ENCODE measurements at regions not wholly inside any gene's neighbourhood (a gene's known extent, or its start where the extent isn't known, plus 50 kb on each side); places are given as distances from the start of the nearest gene placed in this dataset.
"Not testable (repeated sequence)": the region's sequence is repeated elsewhere in the genome, so short reads cannot be mapped to it uniquely, and the experiment has no call there.

GRCh38 chr11:87639753-87640364, 535.4 kb downstream of the RAB38 start:
- Histone ChIP-seq H3K4me3 (no peak overlapping the region), H3K27ac (no peak overlapping the region), H3K4me1 (replicated peaks in 1 of 2) (peaks cover 0 to 6% of the 10 kb centered on the region in 2 donors)
- ATAC-seq (replicated peaks in 6 of 8): peak in 7 of 8 experiments; percentile 74 to 98 (median 89)
- in situ Hi-C loops (cut with MboI; ENCODE audit: low pct_unique_long_range_greater_than_20kb in 2 of 9, low sequenced_read_pairs in 9 of 9, unreplicated experiment in 9 of 9): no loop called here
- WGBS, 10 experiments: 0 to 67% (median 0%) methylated on average over 1 of the region's 1 CpG; no CpG with 5 or more reads in 2 of the 10 experiments

GRCh38 chr11:87635001-87635400, 540.2 kb downstream of the RAB38 start:
- Histone ChIP-seq H3K4me1 (replicated peaks in 1 of 2) (peaks cover 0 to 3% of the 10 kb centered on the region in 2 donors), H3K27ac (no peak overlapping the region), H3K4me3 (no peak overlapping the region)
- ATAC-seq (replicated peaks in 6 of 8): no peak
- 29 to 100% (median 85%) methylated on average over 2 to 5 of the region's 5 CpGs for WGBS, 10 experiments
- in situ Hi-C loops (cut with MboI; ENCODE audit: low pct_unique_long_range_greater_than_20kb in 2 of 9, low sequenced_read_pairs in 9 of 9, unreplicated experiment in 9 of 9): no loop called here

GRCh38 chr11:87634331-87634730, 540.9 kb downstream of the RAB38 start:
- Histone ChIP-seq H3K4me3 (no peak overlapping the region), H3K27ac (no peak overlapping the region), H3K4me1 (replicated peaks in 1 of 2) (no peaks in the 10 kb centered on the region)
- in situ Hi-C loops (cut with MboI; ENCODE audit: low pct_unique_long_range_greater_than_20kb in 2 of 9, low sequenced_read_pairs in 9 of 9, unreplicated experiment in 9 of 9): no loop called here
- no peak for ATAC-seq (replicated peaks in 6 of 8)
- WGBS, 10 experiments: 0 to 100% (median 40%) methylated on average over 1 to 3 of the region's 3 CpGs; no CpG with 5 or more reads in 1 of the 10 experiments

DNA sequence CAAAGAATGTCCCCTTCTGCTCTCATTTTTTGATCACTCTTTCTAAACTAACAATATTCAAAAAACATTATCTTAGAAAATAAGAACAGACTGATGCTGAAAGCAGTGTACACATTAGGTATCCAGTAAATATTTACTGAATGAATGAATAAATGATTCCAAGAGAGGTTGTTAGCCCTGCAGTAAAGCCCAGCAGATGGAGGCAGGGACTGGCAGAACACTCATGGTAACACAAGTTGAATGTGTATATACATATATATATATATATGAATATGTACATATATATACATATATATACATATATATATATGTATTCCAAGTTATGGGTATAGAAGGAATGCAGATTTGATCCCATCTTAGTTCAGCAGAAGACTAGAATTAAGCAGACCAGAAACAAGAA, 546.3 kb downstream of the RAB38 start:
- no peak overlapping the region for H3K27ac ChIP-seq
- in situ Hi-C loops (cut with MboI; ENCODE audit: low pct_unique_long_range_greater_than_20kb in 2 of 9, low sequenced_read_pairs in 9 of 9, unreplicated experiment in 9 of 9): no loop called here
- H3K4me1 ChIP-seq (replicated peaks in 1 of 2): peaks cover 0 to 2% of the 10 kb centered on the region in 2 donors

GRCh38 chr11:87628026-87628580, 547.1 kb downstream of the RAB38 start:
- Histone ChIP-seq H3K4me3 (no peak overlapping the region), H3K4me1 (replicated peaks in 1 of 2) (peaks cover 0 to 5% of the 10 kb centered on the region in 2 donors), H3K27ac (no peak overlapping the region)
- WGBS, 10 experiments: 0 to 100% (median 70%) methylated on average over 1 to 5 of the region's 5 CpGs; no CpG with 5 or more reads in 1 of the 10 experiments
- in situ Hi-C loops (cut with MboI; ENCODE audit: low pct_unique_long_range_greater_than_20kb in 2 of 9, low sequenced_read_pairs in 9 of 9, unreplicated experiment in 9 of 9): no loop called here
- peak in 1 of 8 experiments; percentile 65 for ATAC-seq (replicated peaks in 6 of 8)

More for the DNA sequence above, 546.3 kb downstream of the RAB38 start:
- ATAC-seq (replicated peaks in 6 of 8): peak in 1 of 8 experiments; percentile 59
- H3K4me3 ChIP-seq: no peak overlapping the region

DNA sequence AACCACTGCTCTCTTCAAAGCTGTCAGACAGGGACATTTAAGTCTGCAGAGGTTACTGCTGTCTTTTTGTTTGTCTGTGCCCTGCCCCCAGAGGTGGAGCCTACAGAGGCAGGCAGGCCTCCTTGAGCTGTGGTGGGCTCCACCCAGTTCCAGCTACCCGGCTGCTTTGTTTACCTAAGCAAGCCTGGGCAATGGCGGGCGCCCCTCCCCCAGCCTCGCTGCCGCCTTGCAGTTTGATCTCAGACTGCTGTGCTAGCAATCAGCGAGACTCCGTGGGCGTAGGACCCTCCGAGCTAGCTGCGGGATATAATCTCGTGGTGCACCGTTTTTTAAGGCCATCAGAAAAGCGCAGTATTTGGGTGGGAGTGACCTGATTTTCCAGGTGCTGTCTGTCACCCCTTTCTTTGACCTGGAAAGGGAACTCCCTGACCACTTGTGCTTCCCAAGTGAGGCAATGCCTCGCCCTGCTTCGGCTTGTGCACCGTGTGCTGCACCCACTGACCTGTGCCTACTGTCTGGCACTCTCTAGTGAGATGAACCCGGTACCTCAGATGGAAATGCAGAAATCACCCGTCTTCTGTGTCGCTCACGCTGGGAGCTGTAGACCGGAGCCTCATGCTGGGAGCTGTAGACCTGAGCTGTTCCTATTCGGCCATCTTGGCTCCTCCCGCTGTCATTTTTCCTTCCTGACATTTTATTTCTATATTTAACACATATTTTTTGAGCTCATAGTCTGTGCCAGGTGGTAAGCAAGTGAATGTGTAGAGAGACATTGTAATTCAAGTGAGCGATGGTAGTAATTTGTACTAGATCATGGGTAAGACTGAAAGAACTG, 551.5 kb downstream of the RAB38 start:
- 34 to 86% (median 61%) methylated on average over 1 to 8 of the region's 24 CpGs; no CpG with 5 or more reads in 4 of the 10 experiments for WGBS, 10 experiments
- H3K4me1 ChIP-seq (replicated peaks in 1 of 2); H3K4me3 ChIP-seq; in situ Hi-C loops (cut with MboI; ENCODE audit: low pct_unique_long_range_greater_than_20kb in 2 of 9, low sequenced_read_pairs in 9 of 9, unreplicated experiment in 9 of 9); H3K27ac ChIP-seq: not testable (repeated sequence)
- peak in 1 of 8 experiments; percentile 34 for ATAC-seq (replicated peaks in 6 of 8)

DNA sequence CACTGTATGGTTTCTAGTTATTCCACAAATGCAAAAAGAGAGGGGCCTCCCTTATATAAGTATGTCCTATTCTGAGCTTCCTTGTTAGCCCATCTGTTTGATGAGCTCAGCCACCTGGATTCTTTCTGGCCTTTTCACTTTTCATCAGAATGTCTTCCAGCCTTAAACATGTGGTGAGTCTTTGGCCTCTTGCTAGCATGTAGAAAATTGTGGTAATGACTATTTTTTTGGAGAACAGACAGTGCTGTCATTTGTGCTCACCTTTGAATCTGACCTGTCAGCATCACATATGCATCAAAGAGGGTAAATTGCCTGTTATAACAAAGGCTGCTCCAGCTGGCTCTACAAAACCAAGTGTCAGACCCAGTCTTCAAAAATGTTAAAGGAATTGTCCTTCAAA, 558.7 kb downstream of the RAB38 start:
- H3K27ac ChIP-seq: no peak overlapping the region
- no peaks in the 10 kb centered on the region for H3K4me1 ChIP-seq (replicated peaks in 1 of 2)
- H3K4me3 ChIP-seq: no peak overlapping the region
- in situ Hi-C loops (cut with MboI; ENCODE audit: low pct_unique_long_range_greater_than_20kb in 2 of 9, low sequenced_read_pairs in 9 of 9, unreplicated experiment in 9 of 9): no loop called here
- no peak for ATAC-seq (replicated peaks in 6 of 8)

DNA sequence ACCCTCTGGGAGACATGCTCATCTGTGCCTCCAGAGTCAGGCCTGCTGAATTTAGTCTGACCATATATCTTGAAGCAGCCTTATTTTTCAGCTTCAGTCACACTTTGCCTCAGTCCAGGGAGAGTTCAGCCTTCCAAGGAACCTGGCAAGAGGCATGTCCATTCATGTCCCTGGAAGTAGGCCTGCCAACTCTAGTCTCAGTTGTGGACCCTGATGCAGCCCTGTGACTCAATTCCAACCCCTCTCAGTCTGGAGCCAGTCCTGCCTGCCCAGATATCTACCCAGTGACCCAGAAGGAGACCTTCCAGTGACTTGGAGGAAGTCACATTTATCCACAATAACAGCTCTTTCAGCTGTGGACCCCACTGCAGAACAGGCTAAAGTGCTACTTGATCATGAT, 566.6 kb downstream of the TMEM135 start:
- in situ Hi-C loops (cut with MboI; ENCODE audit: low pct_unique_long_range_greater_than_20kb in 2 of 9, low sequenced_read_pairs in 9 of 9, unreplicated experiment in 9 of 9): no loop called here
- no peak overlapping the region for H3K4me3 ChIP-seq
- peaks cover 3 to 13% of the 10 kb centered on the region in 2 donors for H3K4me1 ChIP-seq (replicated peaks in 1 of 2)
- no peak overlapping the region for H3K27ac ChIP-seq
- no peak for ATAC-seq (replicated peaks in 6 of 8)

- Histone ChIP-seq H3K4me3 (no peak overlapping the region), H3K4me1 (replicated peaks in 1 of 2) (peaks cover 3 to 18% of the 10 kb centered on the region in 2 donors), H3K27ac (no peak overlapping the region)
- in situ Hi-C loops (cut with MboI; ENCODE audit: low pct_unique_long_range_greater_than_20kb in 2 of 9, low sequenced_read_pairs in 9 of 9, unreplicated experiment in 9 of 9): no loop called here
- WGBS, 10 experiments: 50 to 100% (median 100%) methylated on average over 1 to 2 of the region's 2 CpGs; no CpG with 5 or more reads in 5 of the 10 experiments
- no peak for ATAC-seq (replicated peaks in 6 of 8)
Observed at GRCh38 chr11:87603887-87604286, 566.2 kb downstream of the TMEM135 start.

- H3K4me3 ChIP-seq: no peak overlapping the region
- ATAC-seq (replicated peaks in 6 of 8): no peak
- in situ Hi-C loops (cut with MboI; ENCODE audit: low pct_unique_long_range_greater_than_20kb in 2 of 9, low sequenced_read_pairs in 9 of 9, unreplicated experiment in 9 of 9): no loop called here
- H3K4me1 ChIP-seq (replicated peaks in 1 of 2): peaks cover 6 to 28% of the 10 kb centered on the region in 2 donors
- 33 to 100% (median 79%) methylated on average over 1 of the region's 1 CpG; no CpG with 5 or more reads in 4 of the 10 experiments for WGBS, 10 experiments
- no peak overlapping the region for H3K27ac ChIP-seq
Observed at GRCh38 chr11:87602776-87603175, 565.0 kb downstream of the TMEM135 start.

DNA sequence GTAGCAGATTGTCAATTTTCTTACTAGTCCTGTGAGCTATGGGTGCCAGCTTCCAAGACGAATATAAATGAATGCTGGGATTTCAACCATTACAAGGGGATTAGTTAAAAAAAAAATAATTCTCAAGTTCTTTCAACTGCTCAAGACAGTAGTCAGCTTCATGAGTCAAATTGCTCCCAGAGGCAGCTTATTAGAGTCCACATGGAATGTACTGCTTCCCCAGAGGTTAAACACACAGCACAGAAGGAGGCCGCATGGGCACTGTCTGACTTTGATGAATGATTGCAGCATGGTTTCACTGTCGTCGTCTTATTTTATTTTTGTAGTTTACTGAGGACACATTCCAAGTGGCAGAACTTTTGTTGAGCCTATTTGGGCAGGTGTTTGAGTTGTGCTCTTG, 563.2 kb downstream of the TMEM135 start:
- no peak overlapping the region for H3K4me3 ChIP-seq
- ATAC-seq (replicated peaks in 6 of 8): peak in 4 of 8 experiments; percentile 55 to 74 (median 66)
- WGBS, 10 experiments: 16 to 68% (median 47%) methylated on average over 2 to 4 of the region's 4 CpGs; no CpG with 5 or more reads in 3 of the 10 experiments
- H3K27ac ChIP-seq: no peak overlapping the region
- in situ Hi-C loops (cut with MboI; ENCODE audit: low pct_unique_long_range_greater_than_20kb in 2 of 9, low sequenced_read_pairs in 9 of 9, unreplicated experiment in 9 of 9): no loop called here
- peaks cover 10 to 36% of the 10 kb centered on the region in 2 donors for H3K4me1 ChIP-seq (replicated peaks in 1 of 2)

DNA sequence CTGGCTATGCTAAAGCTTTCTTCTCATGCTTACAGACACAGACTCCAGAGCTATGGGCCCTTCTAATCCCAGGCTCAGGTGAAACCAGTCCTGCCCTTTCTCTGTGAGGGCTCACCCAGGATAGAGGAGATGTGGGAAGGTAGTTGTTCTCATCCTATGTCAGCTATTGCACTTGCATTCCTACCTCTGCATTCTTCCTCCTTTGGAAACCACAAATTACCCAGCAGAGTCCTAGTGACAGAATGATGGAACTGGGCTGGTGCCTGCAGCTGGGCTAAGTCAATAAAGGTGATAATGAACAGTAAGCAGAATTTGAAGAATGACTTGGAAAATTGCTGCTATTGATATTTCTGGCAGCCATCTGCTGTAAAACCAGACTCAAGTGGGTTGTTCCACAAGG, 560.0 kb downstream of the TMEM135 start:
- Histone ChIP-seq H3K4me3 (no peak overlapping the region), H3K27ac (peak overlapping the region; percentile 29 to 44), H3K4me1 (replicated peaks in 1 of 2) (peaks cover 10 to 36% of the 10 kb centered on the region in 2 donors)
- ATAC-seq (replicated peaks in 6 of 8): peak in 5 of 8 experiments; percentile 29 to 90 (median 75)
- in situ Hi-C loops (cut with MboI; ENCODE audit: low pct_unique_long_range_greater_than_20kb in 2 of 9, low sequenced_read_pairs in 9 of 9, unreplicated experiment in 9 of 9): no loop called here

- in situ Hi-C loops (cut with MboI; ENCODE audit: low pct_unique_long_range_greater_than_20kb in 2 of 9, low sequenced_read_pairs in 9 of 9, unreplicated experiment in 9 of 9): no loop called here
- H3K27ac ChIP-seq: no peak overlapping the region
- WGBS, 10 experiments: 17 to 87% (median 59%) methylated on average over 1 to 5 of the region's 5 CpGs
- peaks cover 10 to 33% of the 10 kb centered on the region in 2 donors for H3K4me1 ChIP-seq (replicated peaks in 1 of 2)
- no peak for ATAC-seq (replicated peaks in 6 of 8)
- H3K4me3 ChIP-seq: no peak overlapping the region
Observed at GRCh38 chr11:87596176-87596575, 558.4 kb downstream of the TMEM135 start.

Data from motor neuron (in vitro differentiated cells).